GM12801 (cell line): ENCODE measurements at regions not wholly inside any gene's neighbourhood (a gene's known extent, or its start where the extent isn't known, plus 50 kb on each side); places are given as distances from the start of the nearest gene placed in this dataset.

Experiments
- CTCF ChIP-seq: IDR thresholded peaks from one replicate; pipeline ENCODE4 v1.5.1; 2011; ENCODE audit warnings: control low read depth; ENCODE audit not compliant: insufficient read length; ENCODE audit errors: extremely low read depth

- TF ChIP-seq CTCF = no peak
Observed at GRCh38 chr17:79216391-79216790, 141.8 kb downstream of the ENGASE start.

- TF ChIP-seq CTCF = no peak
Observed at GRCh38 chr17:79215631-79216030, 141.0 kb downstream of the ENGASE start.

- TF ChIP-seq CTCF = no peak
Observed at GRCh38 chr17:79214940-79215604, 140.4 kb downstream of the ENGASE start.

GRCh38 chr17:79214459-79214858, 139.8 kb downstream of the ENGASE start:
- no peak for TF ChIP-seq CTCF

- TF ChIP-seq CTCF = no peak
Observed at GRCh38 chr17:79213305-79213704, 138.7 kb downstream of the ENGASE start.

GRCh38 chr17:79212149-79213087, 137.8 kb downstream of the ENGASE start:
- TF ChIP-seq CTCF = no peak

- TF ChIP-seq CTCF = no peak
Observed at GRCh38 chr17:79211061-79211770, 136.6 kb downstream of the ENGASE start.
